Activated CD4-positive, alpha-beta T cell treated with anti-CD3 and anti-CD28 coated beads, Interleukin-2, amount 50 U/mL, for 4 hours (primary cell): ENCODE measurements at regions not wholly inside any gene's neighbourhood (a gene's known extent, or its start where the extent isn't known, plus 50 kb on each side); places are given as distances from the start of the nearest gene placed in this dataset.
"Not testable (repeated sequence)": the region's sequence is repeated elsewhere in the genome, so short reads cannot be mapped to it uniquely, and the experiment has no call there.

ENCODE experiments used
- DNase-seq, 2 experiments: peaks; one replicate each; pipeline ENCODE4 v3.0.0-alpha.2; 2020

GRCh38 chr15:92705764-92706163, 50.2 kb upstream of the FAM174B start:
- no peak for DNase-seq

- no peak for DNase-seq
These were observed 50.6 kb upstream of the FAM174B start for GRCh38 chr15:92706201-92706600.

GRCh38 chr15:92707880-92708551, 52.4 kb upstream of the FAM174B start:
- no peak for DNase-seq

GRCh38 chr15:92708635-92709034, 53.1 kb upstream of the FAM174B start:
- DNase-seq, result no peak

GRCh38 chr15:92709110-92709790, 53.7 kb upstream of the FAM174B start:
- DNase-seq, result no peak

- no peak for DNase-seq
These were observed 55.9 kb upstream of the FAM174B start for GRCh38 chr15:92711457-92711831.

GRCh38 chr15:92714077-92714476, 58.5 kb upstream of the FAM174B start:
- no peak for DNase-seq

- DNase-seq, result peak; percentile 63 to 70
These were observed 59.2 kb upstream of the FAM174B start for GRCh38 chr15:92714477-92715401.

- no peak for DNase-seq
These were observed 60.2 kb upstream of the FAM174B start for GRCh38 chr15:92715758-92716157.

- no peak for DNase-seq
These were observed 63.4 kb upstream of the FAM174B start for GRCh38 chr15:92719021-92719420.

GRCh38 chr15:92724144-92724543, 68.6 kb upstream of the FAM174B start:
- DNase-seq, result no peak

- no peak for DNase-seq
These were observed 69.6 kb upstream of the FAM174B start for GRCh38 chr15:92725171-92725570.

- DNase-seq, result no peak
These were observed 72.7 kb upstream of the FAM174B start for GRCh38 chr15:92728266-92728665.

- no peak for DNase-seq
These were observed 77.7 kb upstream of the FAM174B start for GRCh38 chr15:92733090-92733933.

GRCh38 chr15:92733934-92734521, 78.5 kb upstream of the FAM174B start:
- no peak for DNase-seq

GRCh38 chr15:92739246-92739645, 83.7 kb upstream of the FAM174B start:
- DNase-seq, result not testable (repeated sequence)

- no peak for DNase-seq
These were observed 90.3 kb upstream of the FAM174B start for GRCh38 chr15:92745845-92746271.

GRCh38 chr15:92747047-92747446, 91.5 kb upstream of the FAM174B start:
- DNase-seq, result no peak

- DNase-seq, result no peak
These were observed 93.6 kb upstream of the FAM174B start for GRCh38 chr15:92749216-92749615.

- DNase-seq, result no peak
These were observed 94.4 kb upstream of the FAM174B start for GRCh38 chr15:92749946-92750345.

- no peak for DNase-seq
These were observed 96.0 kb upstream of the FAM174B start for GRCh38 chr15:92751528-92751927.

- DNase-seq, result no peak
These were observed 98.0 kb upstream of the FAM174B start for GRCh38 chr15:92753591-92753990.
